ENCODE measurements at regions not wholly inside any gene's neighbourhood (a gene's known extent, or its start where the extent isn't known, plus 50 kb on each side); places are given as distances from the start of the nearest gene placed in this dataset.

GRCh38 chr4:43932448-43932847 lies 516.2 kb downstream of the KCTD8 start:
- H3K4me1 ChIP-seq (ENCODE audit: control insufficient read depth, extremely low read depth, insufficient read depth, low read length), result no peaks in the 10 kb centered on the region
- H3K4me2 ChIP-seq (ENCODE audit: control insufficient read depth, extremely low read depth, insufficient read depth, low read depth, low read length), result no peak overlapping the region
- DNase-seq (ENCODE audit: low read depth, low spot score) (no peak), FAIRE-seq (no peak)
- no peaks in the 10 kb centered on the region for H4K20me1 ChIP-seq (ENCODE audit: control insufficient read depth, extremely low read depth, insufficient read depth, low read length)
- H3K27me3 ChIP-seq (ENCODE audit: control insufficient read depth, extremely low read depth, insufficient read depth, low read length), result no peaks in the 10 kb centered on the region
- H3K9me1 ChIP-seq (ENCODE audit: control insufficient read depth, extremely low read depth, insufficient read depth, low read length), result no peaks in the 10 kb centered on the region
- no peak overlapping the region for H3K9ac ChIP-seq (ENCODE audit: control insufficient read depth, extremely low read depth, insufficient read depth, low read length)
- no peaks in the 10 kb centered on the region for H3K36me3 ChIP-seq (ENCODE audit: control insufficient read depth in 2 of 2, extremely low read depth in 1 of 2, insufficient read depth in 2 of 2, low read length in 2 of 2)
- H3K27ac ChIP-seq (ENCODE audit: control insufficient read depth, insufficient read depth, low read length), result no peak overlapping the region
- TF ChIP-seq EZH2 (IDR thresholded peaks at IDR 0.05; ENCODE audit: low read length) (no peak), CTCF (optimal IDR thresholded peaks at IDR 0.05 in 1 of 3, IDR thresholded peaks at IDR 0.05 in 1 of 3, conservative IDR thresholded peaks at IDR 0.05 in 1 of 3; ENCODE audit: extremely low read depth in 1 of 3, insufficient read depth in 2 of 3, low read length in 3 of 3) (no peak)
- H3K79me2 ChIP-seq (ENCODE audit: control insufficient read depth, insufficient read depth, low read length), result no peaks in the 10 kb centered on the region
- H3K4me3 ChIP-seq (ENCODE audit: control insufficient read depth in 2 of 3, extremely low read depth in 1 of 3, insufficient read depth in 2 of 3, low read depth in 1 of 3, low read length in 3 of 3), result no peak overlapping the region
- no peak overlapping the region for H2AFZ ChIP-seq (ENCODE audit: control insufficient read depth, low read length)
- no peaks in the 10 kb centered on the region for H3K9me3 ChIP-seq (ENCODE audit: control insufficient read depth, low read depth, low read length)
- dilution Hi-C loops (cut with MboI; ENCODE audit: extremely low pct_ligation_motif_present, low sequenced_read_pairs), result no loop called here

- H3K4me2 ChIP-seq (ENCODE audit: control insufficient read depth, extremely low read depth, insufficient read depth, low read depth, low read length), result no peak overlapping the region
- TF ChIP-seq EZH2 (IDR thresholded peaks at IDR 0.05; ENCODE audit: low read length), result no peak
- TF ChIP-seq CTCF (optimal IDR thresholded peaks at IDR 0.05 in 1 of 3, IDR thresholded peaks at IDR 0.05 in 1 of 3, conservative IDR thresholded peaks at IDR 0.05 in 1 of 3; ENCODE audit: extremely low read depth in 1 of 3, insufficient read depth in 2 of 3, low read length in 3 of 3), result no peak
- no peaks in the 10 kb centered on the region for H3K36me3 ChIP-seq (ENCODE audit: control insufficient read depth in 2 of 2, extremely low read depth in 1 of 2, insufficient read depth in 2 of 2, low read length in 2 of 2)
- no peaks in the 10 kb centered on the region for H4K20me1 ChIP-seq (ENCODE audit: control insufficient read depth, extremely low read depth, insufficient read depth, low read length)
- no peaks in the 10 kb centered on the region for H3K27me3 ChIP-seq (ENCODE audit: control insufficient read depth, extremely low read depth, insufficient read depth, low read length)
- H3K27ac ChIP-seq (ENCODE audit: control insufficient read depth, insufficient read depth, low read length), result no peak overlapping the region
- H3K4me1 ChIP-seq (ENCODE audit: control insufficient read depth, extremely low read depth, insufficient read depth, low read length), result no peaks in the 10 kb centered on the region
- no peak overlapping the region for H2AFZ ChIP-seq (ENCODE audit: control insufficient read depth, low read length)
- dilution Hi-C loops (cut with MboI; ENCODE audit: extremely low pct_ligation_motif_present, low sequenced_read_pairs), result no loop called here
- H3K9me1 ChIP-seq (ENCODE audit: control insufficient read depth, extremely low read depth, insufficient read depth, low read length), result no peaks in the 10 kb centered on the region
- no peaks in the 10 kb centered on the region for H3K79me2 ChIP-seq (ENCODE audit: control insufficient read depth, insufficient read depth, low read length)
- H3K4me3 ChIP-seq (ENCODE audit: control insufficient read depth in 2 of 3, extremely low read depth in 1 of 3, insufficient read depth in 2 of 3, low read depth in 1 of 3, low read length in 3 of 3), result no peak overlapping the region
- DNase-seq (ENCODE audit: low read depth, low spot score), result no peak
- FAIRE-seq, result no peak
- H3K9me3 ChIP-seq (ENCODE audit: control insufficient read depth, low read depth, low read length), result no peaks in the 10 kb centered on the region
- H3K9ac ChIP-seq (ENCODE audit: control insufficient read depth, extremely low read depth, insufficient read depth, low read length), result no peak overlapping the region
Measured at GRCh38 chr4:43943998-43944397, 504.6 kb downstream of the KCTD8 start.

All from keratinocyte (primary cell).